ENCODE measurements at regions not wholly inside any gene's neighbourhood (a gene's known extent, or its start where the extent isn't known, plus 50 kb on each side); places are given as distances from the start of the nearest gene placed in this dataset.

DNA sequence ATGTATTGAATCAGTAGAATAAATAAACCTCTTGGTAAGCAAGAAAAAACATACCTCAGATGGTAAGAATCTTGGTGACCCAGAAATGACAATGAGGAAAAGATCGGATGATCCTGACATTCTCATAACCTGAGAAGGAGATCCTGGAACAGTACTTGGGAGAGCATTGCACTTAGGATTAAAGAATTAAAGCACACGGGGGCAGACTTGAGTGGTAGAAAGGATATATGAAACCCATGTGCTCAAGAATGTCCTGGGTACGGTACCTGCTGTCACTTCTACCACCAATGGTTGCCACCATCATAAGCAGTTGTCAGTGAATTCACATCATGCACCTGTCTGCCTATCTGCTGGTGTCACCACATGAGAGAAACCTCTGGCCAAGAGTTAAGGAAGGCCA lies 108.9 kb upstream of the GJB5 start:
- H3K4me1 Mint-ChIP-seq, result no peaks in the 10 kb centered on the region
- DNase-seq (no peak), ATAC-seq (ENCODE audit: low read depth) (no peak)
- Histone ChIP-seq H3K4me1 (ENCODE audit: control insufficient read depth in 2 of 2, insufficient read depth in 2 of 2, low read length in 2 of 2) (no peaks in the 10 kb centered on the region), H3K9me3 (ENCODE audit: control extremely low read depth in 1 of 3, control insufficient read depth in 2 of 3, insufficient read depth in 1 of 3, low read length in 2 of 3) (no peaks in the 10 kb centered on the region), H3K27ac (ENCODE audit: low read length in 2 of 2) (no peak overlapping the region), H3K79me2 (ENCODE audit: control insufficient read depth, insufficient read depth, low read length) (no peaks in the 10 kb centered on the region), H4K20me1 (ENCODE audit: control insufficient read depth, insufficient read depth, low read length, poor library complexity, severe bottlenecking) (no peaks in the 10 kb centered on the region), H3K36me3 (replicated peaks in 1 of 2; ENCODE audit: control extremely low read depth in 1 of 2, control insufficient read depth in 1 of 2, extremely low read depth in 1 of 2, insufficient read depth in 2 of 2, low read length in 1 of 2) (no peaks in the 10 kb centered on the region), H2AFZ (ENCODE audit: insufficient read depth, low read depth, low read length, poor library complexity, severe bottlenecking) (no peak overlapping the region), H3K4me3 (ENCODE audit: control extremely low read depth in 1 of 5, extremely low read depth in 1 of 5, insufficient read depth in 1 of 5, low read depth in 2 of 5, low read length in 4 of 5) (no peak overlapping the region), H3K9ac (ENCODE audit: low read length) (no peak overlapping the region), H3K4me2 (replicated peaks; ENCODE audit: low read depth, low read length, poor library complexity, severe bottlenecking) (no peak overlapping the region), H3K27me3 (replicated peaks in 1 of 4; ENCODE audit: control extremely low read depth in 1 of 4, control insufficient read depth in 3 of 4, insufficient read depth in 4 of 4, low read length in 3 of 4) (peaks cover 0 to 9% (median 2%) of the 10 kb centered on the region in 4 experiments)
- no peak overlapping the region for H3K4me3 Mint-ChIP-seq
- intact Hi-C loops (cut with micrococcal nuclease), result no loop called here
- peaks cover 50% of the 10 kb centered on the region for H3K27me3 Mint-ChIP-seq
- ChIA-PET POLR2A (no interaction called here), CTCF (interaction anchor here (1.1 kb wide), 1 partner anchor 139 kb away, joined by 3 read pairs; no protein-coding TSS in a partner anchor)
- H3K9me3 Mint-ChIP-seq (ENCODE audit: insufficient read depth), result no peaks in the 10 kb centered on the region
- H3K27ac Mint-ChIP-seq, result no peak overlapping the region
- 71% methylated on average over 1 of the region's 3 CpGs for WGBS (ENCODE audit: insufficient coverage)
- no peak for TF ChIP-seq EZH2 (IDR thresholded peaks at IDR 0.05; ENCODE audit: borderline replicate concordance, insufficient read depth, low read depth, low read length, poor library complexity, severe bottlenecking)
- TF ChIP-seq, protein P1, sequence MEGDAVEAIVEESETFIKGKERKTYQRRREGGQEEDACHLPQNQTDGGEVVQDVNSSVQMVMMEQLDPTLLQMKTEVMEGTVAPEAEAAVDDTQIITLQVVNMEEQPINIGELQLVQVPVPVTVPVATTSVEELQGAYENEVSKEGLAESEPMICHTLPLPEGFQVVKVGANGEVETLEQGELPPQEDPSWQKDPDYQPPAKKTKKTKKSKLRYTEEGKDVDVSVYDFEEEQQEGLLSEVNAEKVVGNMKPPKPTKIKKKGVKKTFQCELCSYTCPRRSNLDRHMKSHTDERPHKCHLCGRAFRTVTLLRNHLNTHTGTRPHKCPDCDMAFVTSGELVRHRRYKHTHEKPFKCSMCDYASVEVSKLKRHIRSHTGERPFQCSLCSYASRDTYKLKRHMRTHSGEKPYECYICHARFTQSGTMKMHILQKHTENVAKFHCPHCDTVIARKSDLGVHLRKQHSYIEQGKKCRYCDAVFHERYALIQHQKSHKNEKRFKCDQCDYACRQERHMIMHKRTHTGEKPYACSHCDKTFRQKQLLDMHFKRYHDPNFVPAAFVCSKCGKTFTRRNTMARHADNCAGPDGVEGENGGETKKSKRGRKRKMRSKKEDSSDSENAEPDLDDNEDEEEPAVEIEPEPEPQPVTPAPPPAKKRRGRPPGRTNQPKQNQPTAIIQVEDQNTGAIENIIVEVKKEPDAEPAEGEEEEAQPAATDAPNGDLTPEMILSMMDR (IDR thresholded peaks at IDR 0.05), result no peak

DNA sequence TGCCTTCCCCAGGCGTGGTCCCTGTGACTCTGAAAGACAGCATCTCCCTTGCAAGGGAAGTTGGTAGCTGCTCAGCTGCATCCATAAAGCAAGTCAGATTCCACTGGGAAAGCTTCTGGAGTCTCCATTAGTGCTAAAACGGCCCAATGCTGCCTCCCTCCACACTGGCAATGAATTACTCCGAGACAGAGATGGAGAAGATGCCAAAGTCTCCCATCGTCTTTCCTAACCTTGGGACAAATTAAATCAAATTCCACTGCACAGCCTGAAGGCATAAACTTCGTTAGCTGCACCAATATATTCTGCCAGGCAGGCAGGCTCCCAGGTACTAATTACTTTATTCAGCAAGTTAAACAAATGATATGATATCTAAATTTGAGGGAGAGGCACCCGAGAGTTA lies 106.3 kb upstream of the GJB5 start:
- peaks cover 50% of the 10 kb centered on the region for H3K27me3 Mint-ChIP-seq
- CTCF ChIA-PET, result no interaction called here
- 73% methylated on average over 4 of the region's 6 CpGs for WGBS (ENCODE audit: insufficient coverage)

More for the DNA sequence above, 106.3 kb upstream of the GJB5 start:
- no peaks in the 10 kb centered on the region for H3K4me1 ChIP-seq (ENCODE audit: control insufficient read depth in 2 of 2, insufficient read depth in 2 of 2, low read length in 2 of 2)
- DNase-seq (no peak), ATAC-seq (ENCODE audit: low read depth) (no peak)
- H3K4me3 ChIP-seq (ENCODE audit: control extremely low read depth in 1 of 5, extremely low read depth in 1 of 5, insufficient read depth in 1 of 5, low read depth in 2 of 5, low read length in 4 of 5), result no peak overlapping the region
- peaks cover 0 to 14% (median 2%) of the 10 kb centered on the region in 4 experiments for H3K27me3 ChIP-seq (replicated peaks in 1 of 4; ENCODE audit: control extremely low read depth in 1 of 4, control insufficient read depth in 3 of 4, insufficient read depth in 4 of 4, low read length in 3 of 4)
- no peaks in the 10 kb centered on the region for H3K4me1 Mint-ChIP-seq
- no peaks in the 10 kb centered on the region for H4K20me1 ChIP-seq (ENCODE audit: control insufficient read depth, insufficient read depth, low read length, poor library complexity, severe bottlenecking)
- no peaks in the 10 kb centered on the region for H3K36me3 ChIP-seq (replicated peaks in 1 of 2; ENCODE audit: control extremely low read depth in 1 of 2, control insufficient read depth in 1 of 2, extremely low read depth in 1 of 2, insufficient read depth in 2 of 2, low read length in 1 of 2)
- H3K9me3 ChIP-seq (ENCODE audit: control extremely low read depth in 1 of 3, control insufficient read depth in 2 of 3, insufficient read depth in 1 of 3, low read length in 2 of 3), result no peaks in the 10 kb centered on the region
- no peak overlapping the region for H3K4me3 Mint-ChIP-seq
- no peak for TF ChIP-seq EZH2 (IDR thresholded peaks at IDR 0.05; ENCODE audit: borderline replicate concordance, insufficient read depth, low read depth, low read length, poor library complexity, severe bottlenecking)
- TF ChIP-seq, protein P1 (IDR thresholded peaks at IDR 0.05), result no peak
- no peaks in the 10 kb centered on the region for H3K79me2 ChIP-seq (ENCODE audit: control insufficient read depth, insufficient read depth, low read length)
- H3K9me3 Mint-ChIP-seq (ENCODE audit: insufficient read depth), result no peaks in the 10 kb centered on the region
- no peak overlapping the region for H3K27ac Mint-ChIP-seq
- no peak overlapping the region for H3K9ac ChIP-seq (ENCODE audit: low read length)
- H3K27ac ChIP-seq (ENCODE audit: low read length in 2 of 2), result no peak overlapping the region
- H2AFZ ChIP-seq (ENCODE audit: insufficient read depth, low read depth, low read length, poor library complexity, severe bottlenecking), result no peak overlapping the region
- no peak overlapping the region for H3K4me2 ChIP-seq (replicated peaks; ENCODE audit: low read depth, low read length, poor library complexity, severe bottlenecking)
- POLR2A ChIA-PET, result no interaction called here
- intact Hi-C loops (cut with micrococcal nuclease), result no loop called here

All from B cell (primary cell).